Keratinocyte (primary cell): ENCODE measurements at regions not wholly inside any gene's neighbourhood (a gene's known extent, or its start where the extent isn't known, plus 50 kb on each side); places are given as distances from the start of the nearest gene placed in this dataset.

ENCODE experiments used
- DNase-seq: peaks from one replicate; pipeline ENCODE4 v3.0.0-alpha.2; 2011; ENCODE audit warnings: low read depth, missing footprints, low spot score
- FAIRE-seq: peaks from 2 replicates; lab custom pipeline; 2011; peaks lifted over from hg19 to GRCh38; lab: Jason Lieb, UNC
- H2AFZ ChIP-seq: 2 replicates; pipeline ENCODE4 v1.6.0; 2012; ENCODE audit warnings: low read length, control low read depth, inconsistent platforms; ENCODE audit not compliant: control insufficient read depth
- H3K27ac ChIP-seq: 2 replicates; pipeline ENCODE4 v1.5.1; 2011; ENCODE audit warnings: low read length; ENCODE audit not compliant: control insufficient read depth, insufficient read depth
- H3K27me3 ChIP-seq: 3 replicates; pipeline ENCODE4 v1.6.0; 2011; ENCODE audit warnings: low read length; ENCODE audit not compliant: control insufficient read depth, insufficient read depth; ENCODE audit errors: extremely low read depth
- H3K36me3 ChIP-seq, 2 experiments: 2 replicates in 1 of 2; 3 replicates in 1 of 2; pipeline ENCODE4 v1.5.1; 2011; ENCODE audit warnings: low read length in 2 of 2, mild to moderate bottlenecking in 1 of 2; ENCODE audit not compliant: control insufficient read depth in 2 of 2, insufficient read depth in 2 of 2; ENCODE audit errors: extremely low read depth in 1 of 2
- H3K4me1 ChIP-seq: 3 replicates; pipeline ENCODE4 v1.5.1; 2011; ENCODE audit warnings: low read length; ENCODE audit not compliant: control insufficient read depth, insufficient read depth; ENCODE audit errors: extremely low read depth
- H3K4me2 ChIP-seq: 3 replicates; pipeline ENCODE4 v1.6.0; 2011; ENCODE audit warnings: low read depth, low read length; ENCODE audit not compliant: control insufficient read depth, insufficient read depth; ENCODE audit errors: extremely low read depth
- H3K4me3 ChIP-seq, 3 experiments: fragments of 200-600 bp in 1 of 3; sonication (generic) in 1 of 3; 2 replicates in 2 of 3; 3 replicates in 1 of 3; pipeline ENCODE4 v1.5.1; 2011 to 2016; ENCODE audit warnings: low read length in 3 of 3, mild to moderate bottlenecking in 3 of 3, control low read depth in 2 of 3, inconsistent platforms in 1 of 3, low read depth in 1 of 3, mixed read lengths in 1 of 3, mixed run types in 1 of 3, moderate library complexity in 1 of 3; ENCODE audit not compliant: control insufficient read depth in 2 of 3, insufficient read depth in 2 of 3; ENCODE audit errors: extremely low read depth in 1 of 3
- H3K79me2 ChIP-seq: 2 replicates; pipeline ENCODE4 v1.6.0; 2012; ENCODE audit warnings: low read length; ENCODE audit not compliant: control insufficient read depth, insufficient read depth
- H3K9ac ChIP-seq: 3 replicates; pipeline ENCODE4 v1.6.0; 2011; ENCODE audit warnings: low read length; ENCODE audit not compliant: control insufficient read depth, insufficient read depth; ENCODE audit errors: extremely low read depth
- H3K9me1 ChIP-seq: 3 replicates; pipeline ENCODE4 v1.6.0; 2011; ENCODE audit warnings: low read length; ENCODE audit not compliant: control insufficient read depth, insufficient read depth; ENCODE audit errors: extremely low read depth
- H3K9me3 ChIP-seq: 2 replicates; pipeline ENCODE4 v1.5.1; 2012; ENCODE audit warnings: low read depth, low read length; ENCODE audit not compliant: control insufficient read depth
- H4K20me1 ChIP-seq: 3 replicates; pipeline ENCODE4 v1.6.0; 2011; ENCODE audit warnings: low read length; ENCODE audit not compliant: control insufficient read depth, insufficient read depth; ENCODE audit errors: extremely low read depth
- CTCF ChIP-seq, 3 experiments: IDR thresholded peaks in 1 of 3; conservative IDR thresholded peaks in 1 of 3; optimal IDR thresholded peaks in 1 of 3; 2 replicates in 2 of 3; 3 replicates in 1 of 3; pipeline versions ENCODE3 to v1.5.1; 2011; ENCODE audit warnings: low read length in 3 of 3, mild to moderate bottlenecking in 3 of 3, moderate library complexity in 2 of 3, control low read depth in 1 of 3, inconsistent platforms in 1 of 3; ENCODE audit not compliant: insufficient read depth in 2 of 3; ENCODE audit errors: extremely low read depth in 1 of 3
- EZH2 ChIP-seq: IDR thresholded peaks from one replicate; pipeline ENCODE4 v1.6.1; 2012; ENCODE audit warnings: inconsistent platforms, mild to moderate bottlenecking, low read length, moderate library complexity
- dilution Hi-C: fragments of 300-500 bp; cut with MboI; formaldehyde crosslinking; loops from one replicate; pipeline ENCODE4 v1.7.0; 2020; ENCODE audit warnings: low sequenced_read_pairs; ENCODE audit not compliant: extremely low pct_ligation_motif_present

- Histone ChIP-seq H3K27me3 (no peaks in the 10 kb centered on the region), H3K4me1 (peaks cover 3% of the 10 kb centered on the region), H4K20me1 (no peaks in the 10 kb centered on the region), H3K4me3 (no peak overlapping the region), H3K9me3 (peaks cover 14% of the 10 kb centered on the region), H3K9me1 (no peaks in the 10 kb centered on the region), H3K27ac (no peak overlapping the region), H3K4me2 (no peak overlapping the region), H2AFZ (no peak overlapping the region), H3K9ac (no peak overlapping the region), H3K79me2 (no peaks in the 10 kb centered on the region), H3K36me3 (no peaks in the 10 kb centered on the region)
- dilution Hi-C loops: no loop called here
- FAIRE-seq: no peak
- no peak for TF ChIP-seq CTCF (optimal IDR thresholded peaks at IDR 0.05 in 1 of 3, IDR thresholded peaks at IDR 0.05 in 1 of 3, conservative IDR thresholded peaks at IDR 0.05 in 1 of 3; ENCODE audit: extremely low read depth in 1 of 3, insufficient read depth in 2 of 3, low read length in 3 of 3)
- TF ChIP-seq EZH2: no peak
- no peak for DNase-seq
Measured at GRCh38 chr5:178788381-178789085, 58.1 kb upstream of the ZNF354A start.

DNA sequence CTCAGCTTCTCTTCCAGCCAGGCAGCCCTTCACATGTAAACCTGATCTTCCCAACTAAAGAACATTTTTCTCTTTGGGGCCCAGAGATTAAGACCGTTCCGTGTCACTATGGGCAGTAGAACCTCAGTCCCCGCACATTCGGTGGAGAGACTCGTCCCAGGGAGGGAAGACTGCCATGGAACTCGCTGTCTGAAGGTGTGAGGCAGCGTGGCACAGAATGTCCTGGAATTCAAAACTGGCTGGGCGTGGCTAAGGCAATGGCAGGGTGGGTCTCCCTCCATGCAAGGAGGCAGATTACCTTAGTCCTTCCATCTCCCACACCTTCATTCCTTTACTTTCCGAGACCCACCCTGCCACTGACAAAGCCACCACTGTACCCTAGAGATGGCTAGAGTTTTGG is 57.4 kb upstream of the ZNF354A start:
- Histone ChIP-seq H3K4me1 (peaks cover 3% of the 10 kb centered on the region), H2AFZ (no peak overlapping the region)
- no peak for FAIRE-seq

More for the DNA sequence above, 57.4 kb upstream of the ZNF354A start:
- H3K27me3 ChIP-seq: no peaks in the 10 kb centered on the region
- no peaks in the 10 kb centered on the region for H4K20me1 ChIP-seq
- TF ChIP-seq EZH2: no peak
- TF ChIP-seq CTCF (optimal IDR thresholded peaks at IDR 0.05 in 1 of 3, IDR thresholded peaks at IDR 0.05 in 1 of 3, conservative IDR thresholded peaks at IDR 0.05 in 1 of 3; ENCODE audit: extremely low read depth in 1 of 3, insufficient read depth in 2 of 3, low read length in 3 of 3): no peak
- no peak overlapping the region for H3K27ac ChIP-seq
- no peak overlapping the region for H3K4me2 ChIP-seq
- no peaks in the 10 kb centered on the region for H3K79me2 ChIP-seq
- H3K9me1 ChIP-seq: no peaks in the 10 kb centered on the region
- no peaks in the 10 kb centered on the region for H3K36me3 ChIP-seq
- H3K9me3 ChIP-seq: peaks cover 11% of the 10 kb centered on the region
- DNase-seq: no peak
- H3K9ac ChIP-seq: no peak overlapping the region
- dilution Hi-C loops: no loop called here
- H3K4me3 ChIP-seq: no peak overlapping the region
